Right lobe of liver (tissue), 6 donors: ENCODE measurements at regions not wholly inside any gene's neighbourhood (a gene's known extent, or its start where the extent isn't known, plus 50 kb on each side); places are given as distances from the start of the nearest gene placed in this dataset.

Experiments used
- ATAC-seq, 4 donors: fragments of 200-7000 bp; cut with Tn5 transposase; one replicate each; pipeline ENCODE4 v1.9.1; 2020; ENCODE audit warnings: mild to moderate bottlenecking in 4 of 4, moderate library complexity in 4 of 4
- DNase-seq, 3 donors: peaks; one replicate each; pipeline ENCODE4 v3.0.0-alpha.2; 2020
- H3K27ac ChIP-seq, 3 donors: fragments of 200-600 bp; one replicate each; pipeline ENCODE4 v1.8.0; 2022
- H3K27me3 ChIP-seq, 2 donors: fragments of 200-600 bp; one replicate each; pipeline ENCODE4 v1.8.0; 2022
- H3K36me3 ChIP-seq, 4 donors: fragments of 200-600 bp; sonication (generic) in 1 of 4; one replicate each; pipeline versions ENCODE4 v1.5.1 to v1.8.0; 2017 to 2022; ENCODE audit warnings: control low read depth in 1 of 4
- H3K4me1 ChIP-seq, 4 donors: fragments of 200-600 bp; sonication (generic) in 1 of 4; one replicate each; pipeline versions ENCODE4 v1.5.1 to v1.8.0; 2017 to 2022; ENCODE audit warnings: control low read depth in 1 of 4
- H3K4me3 ChIP-seq, 3 donors: fragments of 200-600 bp; one replicate each; pipeline ENCODE4 v1.8.0; 2022
- H3K9me3 ChIP-seq, 4 donors: fragments of 200-600 bp; sonication (generic) in 1 of 4; one replicate each; pipeline versions ENCODE4 v1.5.1 to v1.8.0; 2017 to 2022; ENCODE audit warnings: control low read depth in 1 of 4
- CTCF ChIP-seq, 4 donors: fragments of 200-600 bp in 3 of 4; fragments of 450-650 bp in 1 of 4; IDR thresholded peaks; one replicate each; pipeline versions ENCODE4 v1.5.1 to v1.8.0; 2016 to 2022; ENCODE audit warnings: antibody characterized with exemption in 4 of 4, mild to moderate bottlenecking in 2 of 4
- POLR2A ChIP-seq: fragments of 450-650 bp; IDR thresholded peaks from one replicate; pipeline ENCODE4 v1.6.1; 2017; ENCODE audit warnings: antibody characterized with exemption, mild to moderate bottlenecking
- WGBS: methylation state at CpG from one replicate; pipeline ENCODE4 v1.1.6; 2018; ENCODE audit warnings: low coverage, low lambda C conversion rate; ENCODE audit not compliant: insufficient coverage; ENCODE audit errors: missing lambda C conversion rate; 5-methylcytosine and 5-hydroxymethylcytosine counted together
- intact Hi-C, 2 donors: fragments of 100-400 bp; cut with DNase I; formaldehyde crosslinking; loops; one replicate each; pipeline versions ENCODE4 v1.11.2 to v1.14.1; 2022
- donor health status: DM: no; HTN: yes; CAD: no.
- donor health status: DM: no; HTN: no; CAD: no.
- donor health status: DM: no; HTN: no; CAD: no.
- donor health status: DM: no; HTN: yes; CAD: no.
- donor health status: DM: no; HTN: yes; CAD: no.

- ATAC-seq (no peak), DNase-seq (no peak)
- WGBS = 54% methylated on average over 2 of the region's 2 CpGs
- TF ChIP-seq POLR2A (no peak), CTCF (IDR thresholded peaks at IDR 0.05) (no peak)
- no peaks in the 10 kb centered on the region for H3K9me3 ChIP-seq
- intact Hi-C loops = no loop called here
- no peaks in the 10 kb centered on the region for H3K4me1 ChIP-seq
- H3K27me3 ChIP-seq = no peaks in the 10 kb centered on the region
- H3K4me3 ChIP-seq = no peak overlapping the region
- no peak overlapping the region for H3K27ac ChIP-seq
- H3K36me3 ChIP-seq = no peaks in the 10 kb centered on the region
Observed at GRCh38 chr20:11394145-11394833, 523.4 kb upstream of the BTBD3 start.

- intact Hi-C loops = no loop called here
- no peaks in the 10 kb centered on the region for H3K36me3 ChIP-seq
- no peaks in the 10 kb centered on the region for H3K9me3 ChIP-seq
- no peaks in the 10 kb centered on the region for H3K4me1 ChIP-seq
- no peak overlapping the region for H3K4me3 ChIP-seq
- no peak for DNase-seq
- H3K27ac ChIP-seq = no peak overlapping the region
- WGBS = 40% methylated on average over 2 of the region's 2 CpGs
- TF ChIP-seq POLR2A (no peak), CTCF (IDR thresholded peaks at IDR 0.05) (no peak)
- no peaks in the 10 kb centered on the region for H3K27me3 ChIP-seq
- ATAC-seq = no peak
Observed at GRCh38 chr20:11395581-11395980, 522.1 kb upstream of the BTBD3 start.

GRCh38 chr20:11401988-11402387 is 515.7 kb upstream of the BTBD3 start:
- H3K9me3 ChIP-seq = no peaks in the 10 kb centered on the region
- ATAC-seq (peak in 1 of 4 donors; percentile 46), DNase-seq (no peak)
- no peak for TF ChIP-seq POLR2A
- no peak for TF ChIP-seq CTCF (IDR thresholded peaks at IDR 0.05)
- no peaks in the 10 kb centered on the region for H3K27me3 ChIP-seq
- H3K36me3 ChIP-seq = no peaks in the 10 kb centered on the region
- no peak overlapping the region for H3K4me3 ChIP-seq
- no peak overlapping the region for H3K27ac ChIP-seq
- intact Hi-C loops = no loop called here
- H3K4me1 ChIP-seq = no peaks in the 10 kb centered on the region
- 46% methylated on average over 3 of the region's 3 CpGs for WGBS

- DNase-seq (no peak), ATAC-seq (no peak)
- Histone ChIP-seq H3K4me3 (no peak overlapping the region), H3K27ac (no peak overlapping the region), H3K36me3 (no peaks in the 10 kb centered on the region), H3K27me3 (no peaks in the 10 kb centered on the region), H3K4me1 (no peaks in the 10 kb centered on the region), H3K9me3 (no peaks in the 10 kb centered on the region)
- intact Hi-C loops = no loop called here
- no peak for TF ChIP-seq POLR2A
- no peak for TF ChIP-seq CTCF (IDR thresholded peaks at IDR 0.05)
- WGBS = 59% methylated on average over 2 of the region's 2 CpGs
Observed at GRCh38 chr20:11403711-11404110, 514.0 kb upstream of the BTBD3 start.

- WGBS = 66% methylated on average over 5 of the region's 6 CpGs
- intact Hi-C loops = no loop called here
Observed at GRCh38 chr20:11406877-11407276, 510.8 kb upstream of the BTBD3 start.

More at GRCh38 chr20:11406877-11407276, 510.8 kb upstream of the BTBD3 start:
- DNase-seq (no peak), ATAC-seq (no peak)
- Histone ChIP-seq H3K36me3 (no peaks in the 10 kb centered on the region), H3K27me3 (no peaks in the 10 kb centered on the region), H3K9me3 (no peaks in the 10 kb centered on the region), H3K27ac (no peak overlapping the region), H3K4me1 (no peaks in the 10 kb centered on the region), H3K4me3 (no peak overlapping the region)
- TF ChIP-seq POLR2A = no peak
- TF ChIP-seq CTCF (IDR thresholded peaks at IDR 0.05) = no peak
